ENCODE measurements at regions not wholly inside any gene's neighbourhood (a gene's known extent, or its start where the extent isn't known, plus 50 kb on each side); places are given as distances from the start of the nearest gene placed in this dataset.

DNA sequence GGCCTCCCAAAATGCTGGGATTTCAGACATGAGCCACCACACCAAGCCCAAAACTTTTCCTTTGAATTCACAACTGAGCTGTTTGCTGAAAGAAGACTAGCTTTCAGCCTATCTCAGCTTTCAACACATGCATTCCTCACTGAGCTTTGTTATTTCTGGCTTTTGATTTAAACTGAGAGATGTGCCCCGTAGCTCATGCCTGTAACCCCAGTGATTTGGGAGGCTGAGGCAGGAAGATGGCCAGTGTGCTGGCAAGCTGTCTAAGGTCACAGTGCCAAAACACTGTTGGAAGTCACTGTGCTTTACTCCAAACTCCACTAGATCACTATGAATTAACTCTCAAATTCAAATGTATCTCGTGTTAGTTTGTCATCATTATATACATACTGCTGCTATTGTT is 779.5 kb downstream of the TRIML1 start:
- DNase-seq = no peak
- Histone ChIP-seq H4K91ac (ENCODE audit: low read length) (no peak overlapping the region), H3K14ac (ENCODE audit: low read length in 2 of 2) (no peak overlapping the region), H2BK120ac (ENCODE audit: low read depth, low read length) (no peak overlapping the region), H3K9ac (ENCODE audit: low read length) (no peak overlapping the region), H2BK5ac (ENCODE audit: low read depth, low read length, poor library complexity, severe bottlenecking) (no peak overlapping the region), H2AK5ac (ENCODE audit: low read length, severe bottlenecking) (no peak overlapping the region), H3K79me1 (replicated peaks; ENCODE audit: low read length, poor library complexity, severe bottlenecking) (no peaks in the 10 kb centered on the region), H3K9me3 (ENCODE audit: control insufficient read depth, low read length) (peaks cover 44% of the 10 kb centered on the region), H3K27ac (ENCODE audit: low read length, poor library complexity, severe bottlenecking) (no peak overlapping the region), H4K8ac (ENCODE audit: low read length) (no peak overlapping the region), H2BK12ac (ENCODE audit: low read length in 2 of 2) (no peak overlapping the region), H3K4me3 (ENCODE audit: insufficient read depth in 1 of 2, low read depth in 1 of 2, low read length in 2 of 2) (no peak overlapping the region), H3K4me2 (ENCODE audit: low read length, poor library complexity, severe bottlenecking) (no peak overlapping the region), H3K27me3 (ENCODE audit: control insufficient read depth in 1 of 2, insufficient read depth in 1 of 2, low read length in 2 of 2) (no peaks in the 10 kb centered on the region), H3K23ac (ENCODE audit: low read length in 2 of 2) (no peak overlapping the region), H3K4ac (ENCODE audit: low read depth in 1 of 2, low read length in 2 of 2) (no peak overlapping the region), H3K4me1 (ENCODE audit: control insufficient read depth, insufficient read depth, low read depth, low read length) (peaks cover 4% of the 10 kb centered on the region), H2BK15ac (ENCODE audit: low read depth, poor library complexity, severe bottlenecking) (no peak overlapping the region), H3K18ac (ENCODE audit: low read depth in 1 of 2, low read length in 2 of 2) (no peak overlapping the region), H2AFZ (ENCODE audit: low read depth, low read length) (no peak overlapping the region), H3K36me3 (ENCODE audit: control insufficient read depth in 1 of 2, insufficient read depth in 2 of 2, low read depth in 1 of 2, low read length in 2 of 2) (no peaks in the 10 kb centered on the region)
- WGBS = 98% methylated on average over 2 of the region's 2 CpGs

DNA sequence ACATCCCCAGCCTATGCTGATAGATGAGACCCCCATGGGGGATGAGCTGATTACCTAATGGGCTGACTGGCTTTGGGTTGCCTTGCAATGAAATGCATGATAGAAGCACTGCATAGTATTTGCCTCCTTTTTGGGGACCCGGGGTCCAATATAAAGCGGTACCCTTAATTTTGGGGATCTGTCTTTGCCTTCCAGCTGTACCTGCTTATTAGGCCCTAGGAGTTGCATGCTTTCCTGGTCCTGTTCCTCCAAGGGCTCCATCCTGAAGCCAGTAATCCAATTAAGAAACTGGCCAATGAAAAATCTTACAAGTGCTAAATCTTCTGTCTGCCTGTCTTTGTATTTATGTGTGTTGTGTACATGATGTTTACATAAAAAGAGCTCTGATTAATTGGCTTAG is 791.6 kb downstream of the TRIML1 start:
- Histone ChIP-seq H3K18ac (ENCODE audit: low read depth in 1 of 2, low read length in 2 of 2) (no peak overlapping the region), H2AK5ac (ENCODE audit: low read length, severe bottlenecking) (no peak overlapping the region), H3K23ac (ENCODE audit: low read length in 2 of 2) (no peak overlapping the region), H3K4me2 (ENCODE audit: low read length, poor library complexity, severe bottlenecking) (no peak overlapping the region), H3K4me1 (ENCODE audit: control insufficient read depth, insufficient read depth, low read depth, low read length) (no peaks in the 10 kb centered on the region), H3K9ac (ENCODE audit: low read length) (no peak overlapping the region), H4K8ac (ENCODE audit: low read length) (no peak overlapping the region), H3K27me3 (ENCODE audit: control insufficient read depth in 1 of 2, insufficient read depth in 1 of 2, low read length in 2 of 2) (no peaks in the 10 kb centered on the region), H3K36me3 (ENCODE audit: control insufficient read depth in 1 of 2, insufficient read depth in 2 of 2, low read depth in 1 of 2, low read length in 2 of 2) (no peaks in the 10 kb centered on the region), H3K4me3 (ENCODE audit: insufficient read depth in 1 of 2, low read depth in 1 of 2, low read length in 2 of 2) (peak overlapping the region in 1 of 2 experiments; percentile 2), H3K4ac (ENCODE audit: low read depth in 1 of 2, low read length in 2 of 2) (no peak overlapping the region), H3K14ac (ENCODE audit: low read length in 2 of 2) (no peak overlapping the region), H2BK120ac (ENCODE audit: low read depth, low read length) (no peak overlapping the region), H2BK15ac (ENCODE audit: low read depth, poor library complexity, severe bottlenecking) (no peak overlapping the region), H2BK5ac (ENCODE audit: low read depth, low read length, poor library complexity, severe bottlenecking) (no peak overlapping the region), H3K9me3 (ENCODE audit: control insufficient read depth, low read length) (peaks cover 36% of the 10 kb centered on the region), H2AFZ (ENCODE audit: low read depth, low read length) (no peak overlapping the region), H3K79me1 (replicated peaks; ENCODE audit: low read length, poor library complexity, severe bottlenecking) (no peaks in the 10 kb centered on the region), H3K27ac (ENCODE audit: low read length, poor library complexity, severe bottlenecking) (no peak overlapping the region), H4K91ac (ENCODE audit: low read length) (no peak overlapping the region), H2BK12ac (ENCODE audit: low read length in 2 of 2) (no peak overlapping the region)
- peak; percentile 19 for DNase-seq
- WGBS = 84% methylated on average over 2 of the region's 2 CpGs

DNA sequence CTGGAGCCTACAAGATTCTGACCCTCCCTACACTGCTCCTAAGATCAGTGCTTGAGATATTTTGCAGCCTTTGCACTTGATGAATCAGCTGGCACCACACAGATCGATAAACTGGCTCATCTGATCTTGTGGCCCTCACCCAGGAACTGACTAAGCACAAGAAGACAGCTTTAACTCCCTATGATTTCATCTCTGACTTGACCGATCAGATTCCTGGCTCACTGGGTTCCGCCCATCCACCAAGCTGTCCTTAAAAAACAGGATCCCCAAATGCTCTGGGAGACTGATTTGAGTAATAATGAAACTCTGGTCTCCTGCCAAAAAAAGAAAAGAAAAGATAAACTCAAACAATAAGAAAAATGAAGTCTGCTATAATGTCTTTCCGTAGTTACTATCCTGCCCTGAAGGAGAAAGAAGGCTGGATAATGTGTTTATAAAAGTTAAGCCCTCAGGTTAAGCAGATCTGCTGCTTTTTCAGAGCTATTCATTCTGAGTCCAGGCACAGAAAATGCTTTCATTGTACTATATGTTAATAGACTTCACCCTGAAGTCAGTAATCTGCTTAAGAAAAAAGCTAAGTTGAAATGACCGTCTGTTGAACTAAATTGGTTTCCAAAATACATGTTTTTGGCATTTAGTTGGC is 795.2 kb downstream of the TRIML1 start:
- H3K9ac ChIP-seq (ENCODE audit: low read length) = peak overlapping the region; percentile 72
- no peaks in the 10 kb centered on the region for H3K36me3 ChIP-seq (ENCODE audit: control insufficient read depth in 1 of 2, insufficient read depth in 2 of 2, low read depth in 1 of 2, low read length in 2 of 2)
- H2BK120ac ChIP-seq (ENCODE audit: low read depth, low read length) = no peak overlapping the region
- peaks cover 34% of the 10 kb centered on the region for H3K9me3 ChIP-seq (ENCODE audit: control insufficient read depth, low read length)
- no peak overlapping the region for H4K91ac ChIP-seq (ENCODE audit: low read length)
- DNase-seq = peak; percentile 39
- H2AFZ ChIP-seq (ENCODE audit: low read depth, low read length) = no peak overlapping the region
- H3K27ac ChIP-seq (ENCODE audit: low read length, poor library complexity, severe bottlenecking) = no peak overlapping the region
- H3K23ac ChIP-seq (ENCODE audit: low read length in 2 of 2) = no peak overlapping the region
- H3K4me1 ChIP-seq (ENCODE audit: control insufficient read depth, insufficient read depth, low read depth, low read length) = no peaks in the 10 kb centered on the region
- H2BK5ac ChIP-seq (ENCODE audit: low read depth, low read length, poor library complexity, severe bottlenecking) = no peak overlapping the region
- no peak overlapping the region for H3K4me3 ChIP-seq (ENCODE audit: insufficient read depth in 1 of 2, low read depth in 1 of 2, low read length in 2 of 2)
- H2BK12ac ChIP-seq (ENCODE audit: low read length in 2 of 2) = no peak overlapping the region
- no peak overlapping the region for H3K4ac ChIP-seq (ENCODE audit: low read depth in 1 of 2, low read length in 2 of 2)
- no peak overlapping the region for H3K4me2 ChIP-seq (ENCODE audit: low read length, poor library complexity, severe bottlenecking)
- no peak overlapping the region for H3K18ac ChIP-seq (ENCODE audit: low read depth in 1 of 2, low read length in 2 of 2)
- WGBS = 67% methylated on average over 3 of the region's 5 CpGs
- no peak overlapping the region for H3K14ac ChIP-seq (ENCODE audit: low read length in 2 of 2)
- H4K8ac ChIP-seq (ENCODE audit: low read length) = peak overlapping the region; percentile 2
- no peaks in the 10 kb centered on the region for H3K79me1 ChIP-seq (replicated peaks; ENCODE audit: low read length, poor library complexity, severe bottlenecking)
- no peak overlapping the region for H2BK15ac ChIP-seq (ENCODE audit: low read depth, poor library complexity, severe bottlenecking)
- no peak overlapping the region for H2AK5ac ChIP-seq (ENCODE audit: low read length, severe bottlenecking)
- H3K27me3 ChIP-seq (ENCODE audit: control insufficient read depth in 1 of 2, insufficient read depth in 1 of 2, low read length in 2 of 2) = no peaks in the 10 kb centered on the region

DNA sequence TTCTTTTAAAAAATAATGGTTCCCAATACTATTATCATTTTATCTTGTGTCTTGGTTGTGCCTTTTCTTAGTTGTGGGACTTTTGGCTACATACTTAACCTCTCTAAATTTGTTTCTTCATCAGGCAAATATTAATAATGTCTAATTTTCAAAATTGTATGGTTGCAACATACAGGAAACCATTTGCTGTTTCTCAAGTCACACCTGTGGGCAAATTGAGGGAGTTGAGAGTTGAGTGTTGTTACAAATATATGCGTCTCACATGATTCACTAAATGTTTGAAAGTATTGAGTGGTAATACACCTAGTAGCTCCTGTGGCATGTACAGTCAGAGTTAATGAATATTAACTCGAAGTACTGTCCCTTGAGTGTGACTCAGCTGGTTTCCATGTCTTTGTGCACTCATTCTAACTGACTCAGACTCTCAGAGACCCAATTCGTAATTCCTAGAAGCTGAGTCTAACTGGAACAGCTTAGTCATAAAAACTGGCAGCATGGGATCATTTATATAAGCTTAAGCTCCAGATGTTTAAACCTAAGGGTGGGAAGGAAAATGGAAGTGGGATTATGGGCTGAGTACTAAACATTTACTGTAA is 802.4 kb downstream of the TRIML1 start:
- Histone ChIP-seq H2BK120ac (ENCODE audit: low read depth, low read length) (no peak overlapping the region), H2AK5ac (ENCODE audit: low read length, severe bottlenecking) (no peak overlapping the region), H3K4me3 (ENCODE audit: insufficient read depth in 1 of 2, low read depth in 1 of 2, low read length in 2 of 2) (peak overlapping the region in 1 of 2 experiments; percentile 12), H3K18ac (ENCODE audit: low read depth in 1 of 2, low read length in 2 of 2) (no peak overlapping the region), H2BK15ac (ENCODE audit: low read depth, poor library complexity, severe bottlenecking) (no peak overlapping the region), H4K8ac (ENCODE audit: low read length) (no peak overlapping the region), H3K27me3 (ENCODE audit: control insufficient read depth in 1 of 2, insufficient read depth in 1 of 2, low read length in 2 of 2) (no peaks in the 10 kb centered on the region), H2AFZ (ENCODE audit: low read depth, low read length) (peak overlapping the region; percentile 23), H3K27ac (ENCODE audit: low read length, poor library complexity, severe bottlenecking) (peak overlapping the region; percentile 80), H3K14ac (ENCODE audit: low read length in 2 of 2) (no peak overlapping the region), H3K9ac (ENCODE audit: low read length) (peak overlapping the region; percentile 53), H3K4me2 (ENCODE audit: low read length, poor library complexity, severe bottlenecking) (no peak overlapping the region), H3K36me3 (ENCODE audit: control insufficient read depth in 1 of 2, insufficient read depth in 2 of 2, low read depth in 1 of 2, low read length in 2 of 2) (no peaks in the 10 kb centered on the region), H2BK5ac (ENCODE audit: low read depth, low read length, poor library complexity, severe bottlenecking) (no peak overlapping the region), H3K23ac (ENCODE audit: low read length in 2 of 2) (no peak overlapping the region), H4K91ac (ENCODE audit: low read length) (no peak overlapping the region), H3K79me1 (replicated peaks; ENCODE audit: low read length, poor library complexity, severe bottlenecking) (no peaks in the 10 kb centered on the region), H3K9me3 (ENCODE audit: control insufficient read depth, low read length) (no peaks in the 10 kb centered on the region), H2BK12ac (ENCODE audit: low read length in 2 of 2) (no peak overlapping the region), H3K4me1 (ENCODE audit: control insufficient read depth, insufficient read depth, low read depth, low read length) (peaks cover 2% of the 10 kb centered on the region), H3K4ac (ENCODE audit: low read depth in 1 of 2, low read length in 2 of 2) (peak overlapping the region in 1 of 2 experiments; percentile 2)
- WGBS = 0% methylated on average over 3 of the region's 3 CpGs
- DNase-seq = peak; percentile 98
